Parathyroid adenoma (tissue), 2 donors: ENCODE measurements at regions not wholly inside any gene's neighbourhood (a gene's known extent, or its start where the extent isn't known, plus 50 kb on each side); places are given as distances from the start of the nearest gene placed in this dataset.
"Not testable (repeated sequence)": the region's sequence is repeated elsewhere in the genome, so short reads cannot be mapped to it uniquely, and the experiment has no call there.

Experiments
- H2AFZ ChIP-seq: fragments of 300-600 bp; sonication (generic); one replicate; pipeline ENCODE4 v1.7.0; 2017; ENCODE audit warnings: antibody characterized with exemption, mild to moderate bottlenecking
- H3K27ac ChIP-seq: fragments of 300-600 bp; sonication (generic); one replicate; pipeline ENCODE4 v1.7.0; 2017
- H3K27me3 ChIP-seq: fragments of 300-600 bp; sonication (generic); one replicate; pipeline ENCODE4 v1.7.0; 2017; ENCODE audit warnings: low read length; ENCODE audit not compliant: control insufficient read depth, insufficient read depth
- H3K36me3 ChIP-seq: fragments of 300-600 bp; sonication (generic); one replicate; pipeline ENCODE4 v1.7.0; 2017; ENCODE audit warnings: low read length; ENCODE audit not compliant: control insufficient read depth, insufficient read depth
- H3K4me1 ChIP-seq: fragments of 300-600 bp; sonication (generic); one replicate; pipeline ENCODE4 v1.7.0; 2017; ENCODE audit warnings: control low read depth
- H3K4me2 ChIP-seq: fragments of 300-600 bp; sonication (generic); one replicate; pipeline ENCODE4 v1.7.0; 2017; ENCODE audit warnings: low read length
- H3K4me3 ChIP-seq: fragments of 300-600 bp; sonication (generic); one replicate; pipeline ENCODE4 v1.7.0; 2017; ENCODE audit warnings: low read depth, low read length
- H3K79me2 ChIP-seq: fragments of 300-600 bp; sonication (generic); one replicate; pipeline ENCODE4 v1.7.0; 2017; ENCODE audit warnings: control low read depth
- H3K9ac ChIP-seq: fragments of 300-600 bp; sonication (generic); one replicate; pipeline ENCODE4 v1.7.0; 2017; ENCODE audit warnings: mild to moderate bottlenecking
- H3K9me3 ChIP-seq: fragments of 300-600 bp; sonication (generic); one replicate; pipeline ENCODE4 v1.7.0; 2017; ENCODE audit warnings: low read length; ENCODE audit not compliant: control insufficient read depth
- CTCF ChIP-seq: fragments of 300-600 bp; sonication (generic); IDR thresholded peaks from one replicate; pipeline ENCODE4 v1.7.0; 2017; ENCODE audit warnings: antibody characterized with exemption, mild to moderate bottlenecking
- donor health status: primary hyperparathyroidism.

GRCh38 chr10:133014416-133015210 is 72.2 kb upstream of the CFAP46 start:
- H3K27me3 ChIP-seq = no peaks in the 10 kb centered on the region
- no peaks in the 10 kb centered on the region for H3K79me2 ChIP-seq
- H3K36me3 ChIP-seq = no peaks in the 10 kb centered on the region
- TF ChIP-seq CTCF = no peak
- no peak overlapping the region for H3K9ac ChIP-seq
- H3K4me3 ChIP-seq = no peak overlapping the region
- H3K9me3 ChIP-seq = no peaks in the 10 kb centered on the region
- no peak overlapping the region for H3K27ac ChIP-seq
- H3K4me1 ChIP-seq = no peaks in the 10 kb centered on the region
- H3K4me2 ChIP-seq = no peak overlapping the region
- H2AFZ ChIP-seq = no peak overlapping the region

- Histone ChIP-seq H2AFZ (no peak overlapping the region), H3K4me2 (no peak overlapping the region), H3K36me3 (no peaks in the 10 kb centered on the region)
Observed at GRCh38 chr10:133013463-133013862, 71.1 kb upstream of the CFAP46 start.

GRCh38 chr10:133012573-133013359 is 70.4 kb upstream of the CFAP46 start:
- Histone ChIP-seq H3K9me3 (no peaks in the 10 kb centered on the region), H3K36me3 (no peaks in the 10 kb centered on the region), H3K4me3 (no peak overlapping the region), H3K27ac (no peak overlapping the region), H3K4me2 (no peak overlapping the region), H3K27me3 (no peaks in the 10 kb centered on the region), H3K4me1 (no peaks in the 10 kb centered on the region), H3K79me2 (no peaks in the 10 kb centered on the region), H3K9ac (no peak overlapping the region), H2AFZ (no peak overlapping the region)
- no peak for TF ChIP-seq CTCF

More at GRCh38 chr10:133013463-133013862, 71.1 kb upstream of the CFAP46 start:
- H3K27me3 ChIP-seq = no peaks in the 10 kb centered on the region
- H3K79me2 ChIP-seq = no peaks in the 10 kb centered on the region
- no peaks in the 10 kb centered on the region for H3K4me1 ChIP-seq
- H3K9ac ChIP-seq = no peak overlapping the region
- no peaks in the 10 kb centered on the region for H3K9me3 ChIP-seq
- H3K27ac ChIP-seq = no peak overlapping the region
- TF ChIP-seq CTCF = no peak
- no peak overlapping the region for H3K4me3 ChIP-seq

GRCh38 chr10:133011882-133012281 is 69.5 kb upstream of the CFAP46 start:
- Histone ChIP-seq H3K4me2 (no peak overlapping the region), H3K4me3 (no peak overlapping the region), H3K9ac (no peak overlapping the region), H3K27me3 (no peaks in the 10 kb centered on the region), H2AFZ (no peak overlapping the region), H3K4me1 (no peaks in the 10 kb centered on the region), H3K9me3 (no peaks in the 10 kb centered on the region), H3K27ac (no peak overlapping the region), H3K36me3 (no peaks in the 10 kb centered on the region), H3K79me2 (no peaks in the 10 kb centered on the region)
- TF ChIP-seq CTCF = no peak

- H3K36me3 ChIP-seq, H3K4me1 ChIP-seq, H3K27me3 ChIP-seq, H3K27ac ChIP-seq, H3K4me2 ChIP-seq, H2AFZ ChIP-seq, H3K79me2 ChIP-seq, H3K9me3 ChIP-seq, H3K4me3 ChIP-seq, H3K9ac ChIP-seq: not testable (repeated sequence)
Observed at GRCh38 chr10:133011393-133011792, 69.0 kb upstream of the CFAP46 start.

- not testable (repeated sequence) for H3K9ac ChIP-seq, H3K9me3 ChIP-seq, H3K27ac ChIP-seq, H3K4me3 ChIP-seq, H3K36me3 ChIP-seq, H3K27me3 ChIP-seq, H3K4me2 ChIP-seq, H3K4me1 ChIP-seq, H2AFZ ChIP-seq, H3K79me2 ChIP-seq
Observed at GRCh38 chr10:133010843-133011179, 68.4 kb upstream of the CFAP46 start.
